GM23248 (cell line): ENCODE measurements at regions not wholly inside any gene's neighbourhood (a gene's known extent, or its start where the extent isn't known, plus 50 kb on each side); places are given as distances from the start of the nearest gene placed in this dataset.

Experiments used
- DNase-seq: peaks from one replicate; pipeline ENCODE4 v3.0.0-alpha.2; 2015
- H2AFZ ChIP-seq: fragments of 200-600 bp; sonication (generic); 2 replicates; pipeline ENCODE4 v1.6.1; 2016; ENCODE audit warnings: antibody characterized with exemption
- H3F3A ChIP-seq: fragments of 200-600 bp; sonication (generic); 2 replicates; pipeline ENCODE4 v1.6.1; 2016; ENCODE audit warnings: mild to moderate bottlenecking, antibody characterized with exemption, mixed run types; ENCODE audit not compliant: insufficient read depth
- H3K27ac ChIP-seq: fragments of 200-600 bp; sonication (generic); 2 replicates; pipeline ENCODE4 v1.5.1; 2016; ENCODE audit warnings: mild to moderate bottlenecking
- H3K27me3 ChIP-seq: fragments of 200-600 bp; sonication (generic); replicated peaks from 2 replicates; pipeline ENCODE4 v1.6.1; 2016; ENCODE audit warnings: mild to moderate bottlenecking; ENCODE audit not compliant: insufficient read depth
- H3K36me3 ChIP-seq: fragments of 200-600 bp; sonication (generic); 2 replicates; pipeline ENCODE4 v1.6.1; 2016; ENCODE audit warnings: low read depth, mild to moderate bottlenecking
- H3K4me1 ChIP-seq: fragments of 200-600 bp; sonication (generic); 2 replicates; pipeline ENCODE4 v1.6.1; 2016; ENCODE audit warnings: mild to moderate bottlenecking; ENCODE audit not compliant: insufficient read depth
- H3K4me2 ChIP-seq: fragments of 200-600 bp; sonication (generic); one replicate; pipeline ENCODE4 v1.6.1; 2016; ENCODE audit warnings: mild to moderate bottlenecking; ENCODE audit not compliant: unreplicated experiment
- H3K4me3 ChIP-seq: fragments of 200-600 bp; sonication (generic); 2 replicates; pipeline ENCODE4 v1.5.1; 2016; ENCODE audit warnings: mild to moderate bottlenecking
- H3K79me2 ChIP-seq: fragments of 200-600 bp; sonication (generic); 2 replicates; pipeline ENCODE4 v1.6.1; 2016; ENCODE audit warnings: mild to moderate bottlenecking; ENCODE audit not compliant: insufficient read depth
- H3K9ac ChIP-seq: fragments of 200-600 bp; sonication (generic); 2 replicates; pipeline ENCODE4 v1.6.1; 2016; ENCODE audit warnings: mild to moderate bottlenecking
- H3K9me2 ChIP-seq: fragments of 200-600 bp; sonication (generic); 2 replicates; pipeline ENCODE4 v1.6.1; 2016; ENCODE audit warnings: mixed run types, mild to moderate bottlenecking, moderate library complexity; ENCODE audit not compliant: insufficient read depth
- H3K9me3 ChIP-seq: fragments of 200-600 bp; sonication (generic); one replicate; pipeline ENCODE4 v1.6.1; 2017; ENCODE audit warnings: low read depth
- H4K20me1 ChIP-seq: fragments of 200-600 bp; sonication (generic); 2 replicates; pipeline ENCODE4 v1.6.0; 2016; ENCODE audit not compliant: insufficient read depth
- EZH2 ChIP-seq: fragments of 200-600 bp; sonication (generic); IDR thresholded peaks from 2 replicates; pipeline ENCODE4 v1.6.1; 2018; ENCODE audit warnings: antibody characterized with exemption, mild to moderate bottlenecking; ENCODE audit not compliant: insufficient read depth, poor library complexity, severe bottlenecking
- EZH2phosphoT487 ChIP-seq: fragments of 200-600 bp; sonication (generic); IDR thresholded peaks from 2 replicates; pipeline ENCODE4 v1.6.1; 2018; ENCODE audit warnings: antibody characterized with exemption, moderate library complexity, mild to moderate bottlenecking, low read depth; ENCODE audit not compliant: insufficient read depth
- WGBS, 2 experiments: methylation state at CpG; one replicate each; pipeline ENCODE4 v1.1.6; 2015 to 2017; ENCODE audit warnings: low lambda C conversion rate in 2 of 2, low coverage in 1 of 2; ENCODE audit errors: missing lambda C conversion rate in 2 of 2; 5-methylcytosine and 5-hydroxymethylcytosine counted together
- in situ Hi-C: fragments of 300-500 bp; cut with MboI; formaldehyde crosslinking; loops from 2 replicates; pipeline ENCODE4 v1.15.0; 2020

DNA sequence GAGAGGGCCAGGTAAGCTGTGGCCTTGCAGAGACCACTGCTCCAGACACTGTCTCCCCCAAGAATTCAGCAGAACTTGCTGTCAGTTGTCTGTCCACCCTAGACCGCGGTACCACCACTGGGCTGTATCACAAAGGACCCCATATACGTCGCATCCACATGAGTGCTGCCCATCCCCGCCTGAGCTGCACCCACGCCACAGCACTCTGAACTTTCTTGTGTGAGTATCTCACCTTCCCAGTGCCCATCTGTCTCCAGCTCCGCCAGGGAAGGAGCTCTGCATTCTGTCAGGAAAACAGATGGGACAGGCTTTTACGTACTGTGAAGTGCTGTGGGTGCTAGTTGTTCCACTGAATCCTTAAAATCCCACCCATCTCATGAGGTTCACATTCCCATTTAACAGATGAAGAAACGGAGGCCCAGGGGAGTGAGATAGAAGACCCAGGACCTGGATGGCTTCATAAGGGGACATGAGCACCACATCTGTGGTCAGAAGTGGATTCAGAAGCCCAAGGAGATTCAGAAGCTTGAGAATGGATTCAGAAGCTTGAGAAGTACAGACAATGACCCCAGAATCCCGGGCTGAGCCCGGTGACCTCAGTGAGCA lies 102.5 kb upstream of the ZMIZ1 start:
- no peaks in the 10 kb centered on the region for H3K4me1 ChIP-seq
- WGBS, 2 experiments = 95 to 96% methylated on average over 11 of the region's 11 CpGs
- TF ChIP-seq EZH2phosphoT487 (no peak), EZH2 (no peak)

DNA sequence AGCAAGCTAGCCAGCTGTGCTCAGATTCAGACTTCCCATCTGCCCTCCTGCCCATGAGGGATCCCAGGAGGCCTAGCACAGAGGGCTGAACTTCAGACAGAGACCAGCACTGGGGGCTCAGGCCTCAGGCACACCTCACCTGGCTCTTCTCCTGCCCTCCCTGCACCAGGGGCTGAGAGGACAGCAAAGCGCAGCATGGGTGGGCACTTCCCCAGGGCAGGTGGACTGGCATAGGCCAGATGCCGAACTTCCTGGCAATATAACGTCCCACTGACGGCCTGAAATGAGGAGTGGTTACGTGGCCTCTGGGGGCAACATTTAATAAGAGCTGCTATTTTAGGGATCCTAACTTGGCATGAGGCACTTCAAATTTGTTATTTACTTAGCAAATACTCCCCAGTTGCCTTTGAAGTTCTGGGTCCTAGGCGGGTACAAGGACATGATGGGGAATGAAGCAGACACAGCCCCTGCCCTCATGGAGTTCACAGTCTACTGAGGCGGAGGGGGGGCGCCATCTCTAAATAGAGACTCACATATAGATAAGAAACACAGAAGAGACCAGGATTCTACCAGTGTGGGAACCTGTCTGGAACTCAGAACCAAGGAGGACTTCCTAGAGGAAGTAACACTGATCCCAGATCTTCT lies 101.8 kb upstream of the ZMIZ1 start:
- no peaks in the 10 kb centered on the region for H4K20me1 ChIP-seq
- 0 out of 2 replicates have a peak, but pooled peaks cover under 1% of the 10 kb centered on the region for H3F3A ChIP-seq
- H2AFZ ChIP-seq = no peak overlapping the region
- no peaks in the 10 kb centered on the region for H3K9me2 ChIP-seq
- H3K36me3 ChIP-seq = no peaks in the 10 kb centered on the region
- H3K9ac ChIP-seq = no peak overlapping the region
- H3K79me2 ChIP-seq = no peaks in the 10 kb centered on the region
- no peaks in the 10 kb centered on the region for H3K27me3 ChIP-seq
- no peak overlapping the region for H3K27ac ChIP-seq
- H3K4me3 ChIP-seq = no peak overlapping the region
- H3K4me1 ChIP-seq = peaks cover 2% of the 10 kb centered on the region
- DNase-seq = no peak
- H3K4me2 ChIP-seq = no peak overlapping the region
- TF ChIP-seq EZH2phosphoT487 (no peak), EZH2 (no peak)
- no peaks in the 10 kb centered on the region for H3K9me3 ChIP-seq
- in situ Hi-C loops = no loop called here
- 95 to 97% methylated on average over 8 of the region's 8 CpGs for WGBS, 2 experiments

More for the DNA sequence above, 102.5 kb upstream of the ZMIZ1 start:
- Histone ChIP-seq H3K9me2 (no peaks in the 10 kb centered on the region), H3K4me2 (no peak overlapping the region), H3K9me3 (no peaks in the 10 kb centered on the region), H4K20me1 (no peaks in the 10 kb centered on the region), H3K36me3 (no peaks in the 10 kb centered on the region), H3K79me2 (no peaks in the 10 kb centered on the region), H3F3A (no peaks in the 10 kb centered on the region), H2AFZ (no peak overlapping the region), H3K9ac (no peak overlapping the region), H3K27me3 (no peaks in the 10 kb centered on the region), H3K27ac (no peak overlapping the region), H3K4me3 (no peak overlapping the region)
- DNase-seq = no peak
- in situ Hi-C loops = no loop called here

DNA sequence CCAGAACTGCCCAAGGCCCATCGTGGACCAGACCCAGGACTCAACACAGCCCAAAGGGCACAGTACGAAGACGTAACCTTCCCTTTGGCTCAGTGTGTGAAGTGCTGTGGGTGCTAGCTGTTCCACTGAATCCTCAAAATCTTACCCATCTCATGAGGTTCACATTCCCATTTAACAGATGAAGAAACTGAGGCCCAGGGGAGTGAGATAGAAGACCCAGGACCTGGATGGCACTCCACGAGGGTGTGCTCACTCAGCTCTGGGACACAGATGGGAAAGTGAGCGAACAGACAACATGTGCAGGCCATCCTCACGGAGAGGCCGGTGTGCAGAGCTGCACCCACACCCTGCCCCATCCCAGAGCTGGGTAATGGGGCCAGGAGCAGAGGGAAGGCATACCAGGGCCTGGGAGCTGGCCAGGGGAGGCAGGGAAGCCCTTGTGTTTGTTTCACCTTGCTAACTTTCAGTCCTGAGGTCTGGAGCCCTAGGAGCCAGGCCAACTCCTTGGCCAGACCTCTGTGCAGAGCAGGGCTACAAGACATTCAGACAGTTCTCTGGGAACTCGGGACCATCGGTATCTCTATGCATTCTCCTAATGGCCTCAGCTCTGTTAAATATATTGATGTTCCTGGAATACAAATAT lies 100.3 kb upstream of the ZMIZ1 start:
- peaks cover 10% of the 10 kb centered on the region; the same call in 1 of the 2 replicates for H3F3A ChIP-seq
- 88 to 91% methylated on average over 9 of the region's 9 CpGs for WGBS, 2 experiments
- H3K9me2 ChIP-seq = no peaks in the 10 kb centered on the region
- no peak overlapping the region for H3K4me3 ChIP-seq
- DNase-seq = no peak
- no peak overlapping the region for H3K4me2 ChIP-seq
- no peak overlapping the region for H3K27ac ChIP-seq
- H3K36me3 ChIP-seq = no peaks in the 10 kb centered on the region
- no peaks in the 10 kb centered on the region for H3K27me3 ChIP-seq
- H4K20me1 ChIP-seq = no peaks in the 10 kb centered on the region
- peaks cover 17% of the 10 kb centered on the region for H3K4me1 ChIP-seq
- no peaks in the 10 kb centered on the region for H3K9me3 ChIP-seq
- no peaks in the 10 kb centered on the region for H3K79me2 ChIP-seq
- TF ChIP-seq EZH2phosphoT487 (no peak), EZH2 (no peak)
- H3K9ac ChIP-seq = no peak overlapping the region
- in situ Hi-C loops = no loop called here
- no peak overlapping the region for H2AFZ ChIP-seq

DNA sequence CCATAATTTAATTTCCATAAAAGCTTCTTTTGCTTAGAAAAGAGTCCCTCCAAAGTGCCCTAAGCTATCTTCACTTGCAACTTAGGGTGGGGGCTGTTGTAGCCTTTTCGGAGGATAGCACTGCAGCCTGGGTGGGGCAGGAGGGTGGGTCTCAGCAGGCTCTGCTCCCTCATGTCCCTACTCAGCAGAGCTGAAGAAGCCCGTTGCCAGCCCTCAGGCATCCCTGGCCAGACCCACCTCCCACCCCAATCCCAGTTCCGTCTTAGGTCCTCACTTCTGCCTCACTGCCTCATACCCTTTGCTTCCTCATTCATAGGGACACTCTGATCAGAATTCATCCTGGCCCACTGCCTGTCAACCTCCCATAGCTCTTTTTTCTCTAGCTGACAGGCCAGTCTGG lies 99.8 kb upstream of the ZMIZ1 start:
- Histone ChIP-seq H3K9ac (no peak overlapping the region), H4K20me1 (no peaks in the 10 kb centered on the region), H3K27ac (no peak overlapping the region), H2AFZ (no peak overlapping the region), H3K36me3 (no peaks in the 10 kb centered on the region), H3K4me3 (no peak overlapping the region), H3K9me3 (no peaks in the 10 kb centered on the region), H3K4me1 (peaks cover 17% of the 10 kb centered on the region), H3K27me3 (no peaks in the 10 kb centered on the region), H3K79me2 (no peaks in the 10 kb centered on the region), H3K4me2 (no peak overlapping the region), H3F3A (peaks cover 10% of the 10 kb centered on the region; the same call in 1 of the 2 replicates), H3K9me2 (no peaks in the 10 kb centered on the region)
- TF ChIP-seq EZH2phosphoT487 (no peak), EZH2 (no peak)
- 77 to 80% methylated on average over 3 of the region's 3 CpGs for WGBS, 2 experiments
- no peak for DNase-seq
- in situ Hi-C loops = no loop called here
